ENCODE measurements at regions not wholly inside any gene's neighbourhood (a gene's known extent, or its start where the extent isn't known, plus 50 kb on each side); places are given as distances from the start of the nearest gene placed in this dataset.
A peak's percentile ranks its signal among the peaks of the same experiment; 100 is the strongest.

- no peak for TF ChIP-seq GATA3 (IDR thresholded peaks at IDR 0.05; ENCODE audit: low read depth, low read length)
- no peak for TF ChIP-seq GATA2 (IDR thresholded peaks at IDR 0.05; ENCODE audit: low read depth, low read length)
Observed at GRCh38 chr3:82202269-82202668, 440.8 kb upstream of the GBE1 start.

GRCh38 chr3:82201316-82201715 lies 439.9 kb upstream of the GBE1 start:
- TF ChIP-seq GATA2 (IDR thresholded peaks at IDR 0.05; ENCODE audit: low read depth, low read length) (no peak), GATA3 (IDR thresholded peaks at IDR 0.05; ENCODE audit: low read depth, low read length) (no peak)

- TF ChIP-seq GATA2 (IDR thresholded peaks at IDR 0.05; ENCODE audit: low read depth, low read length) (no peak), GATA3 (IDR thresholded peaks at IDR 0.05; ENCODE audit: low read depth, low read length) (no peak)
Observed at GRCh38 chr3:82198009-82198408, 436.6 kb upstream of the GBE1 start.

- TF ChIP-seq GATA3 (IDR thresholded peaks at IDR 0.05; ENCODE audit: low read depth, low read length) = no peak
- TF ChIP-seq GATA2 (IDR thresholded peaks at IDR 0.05; ENCODE audit: low read depth, low read length) = no peak
Observed at GRCh38 chr3:82196645-82197044, 435.2 kb upstream of the GBE1 start.

GRCh38 chr3:82194870-82195269 lies 433.4 kb upstream of the GBE1 start:
- no peak for TF ChIP-seq GATA2 (IDR thresholded peaks at IDR 0.05; ENCODE audit: low read depth, low read length)
- no peak for TF ChIP-seq GATA3 (IDR thresholded peaks at IDR 0.05; ENCODE audit: low read depth, low read length)

GRCh38 chr3:82186017-82186416 lies 424.6 kb upstream of the GBE1 start:
- TF ChIP-seq GATA2 (IDR thresholded peaks at IDR 0.05; ENCODE audit: low read depth, low read length) (no peak), GATA3 (IDR thresholded peaks at IDR 0.05; ENCODE audit: low read depth, low read length) (no peak)

- TF ChIP-seq GATA2 (IDR thresholded peaks at IDR 0.05; ENCODE audit: low read depth, low read length) (no peak), GATA3 (IDR thresholded peaks at IDR 0.05; ENCODE audit: low read depth, low read length) (no peak)
Observed at GRCh38 chr3:82179291-82179690, 417.8 kb upstream of the GBE1 start.

GRCh38 chr3:82178291-82178690 lies 416.8 kb upstream of the GBE1 start:
- TF ChIP-seq GATA2 (IDR thresholded peaks at IDR 0.05; ENCODE audit: low read depth, low read length) (no peak), GATA3 (IDR thresholded peaks at IDR 0.05; ENCODE audit: low read depth, low read length) (no peak)

GRCh38 chr3:82177774-82178173 lies 416.3 kb upstream of the GBE1 start:
- TF ChIP-seq GATA2 (IDR thresholded peaks at IDR 0.05; ENCODE audit: low read depth, low read length) (no peak), GATA3 (IDR thresholded peaks at IDR 0.05; ENCODE audit: low read depth, low read length) (no peak)

GRCh38 chr3:82165266-82165665 lies 403.8 kb upstream of the GBE1 start:
- TF ChIP-seq GATA3 (IDR thresholded peaks at IDR 0.05; ENCODE audit: low read depth, low read length) = no peak

- no peak for TF ChIP-seq GATA2 (IDR thresholded peaks at IDR 0.05; ENCODE audit: low read depth, low read length)
- no peak for TF ChIP-seq GATA3 (IDR thresholded peaks at IDR 0.05; ENCODE audit: low read depth, low read length)
Observed at GRCh38 chr3:82163907-82164520, 402.6 kb upstream of the GBE1 start.

GRCh38 chr3:82157952-82158351 lies 396.5 kb upstream of the GBE1 start:
- TF ChIP-seq GATA2 (IDR thresholded peaks at IDR 0.05; ENCODE audit: low read depth, low read length) (no peak), GATA3 (IDR thresholded peaks at IDR 0.05; ENCODE audit: low read depth, low read length) (no peak)

GRCh38 chr3:82145742-82146141 lies 384.3 kb upstream of the GBE1 start:
- no peak for TF ChIP-seq GATA3 (IDR thresholded peaks at IDR 0.05; ENCODE audit: low read depth, low read length)
- TF ChIP-seq GATA2 (IDR thresholded peaks at IDR 0.05; ENCODE audit: low read depth, low read length) = no peak

GRCh38 chr3:82144811-82145210 lies 383.4 kb upstream of the GBE1 start:
- TF ChIP-seq GATA2 (IDR thresholded peaks at IDR 0.05; ENCODE audit: low read depth, low read length) = peak; percentile 68
- TF ChIP-seq GATA3 (IDR thresholded peaks at IDR 0.05; ENCODE audit: low read depth, low read length) = peak; percentile 45; the same call in 1 of the 2 replicates

GRCh38 chr3:82143661-82144412 lies 382.4 kb upstream of the GBE1 start:
- no peak for TF ChIP-seq GATA3 (IDR thresholded peaks at IDR 0.05; ENCODE audit: low read depth, low read length)
- no peak for TF ChIP-seq GATA2 (IDR thresholded peaks at IDR 0.05; ENCODE audit: low read depth, low read length)
